ENCODE measurements at regions not wholly inside any gene's neighbourhood (a gene's known extent, or its start where the extent isn't known, plus 50 kb on each side); places are given as distances from the start of the nearest gene placed in this dataset.

GRCh38 chr6:14456941-14457340 is 339.4 kb downstream of the CD83 start:
- no peak overlapping the region for H3K4me3 ChIP-seq (ENCODE audit: insufficient read depth, low read length)
- H3K9me3 ChIP-seq (ENCODE audit: low read depth, low read length): no peaks in the 10 kb centered on the region
- H3K4me1 ChIP-seq (ENCODE audit: insufficient read depth, low read length): peaks cover 13% of the 10 kb centered on the region
- H3K4me2 ChIP-seq (ENCODE audit: insufficient read depth, low read length): no peak overlapping the region
- H2AFZ ChIP-seq (ENCODE audit: low read length): no peak overlapping the region
- H3K36me3 ChIP-seq (ENCODE audit: insufficient read depth, low read length): no peaks in the 10 kb centered on the region
- no peak overlapping the region for H3K27ac ChIP-seq (ENCODE audit: low read depth, low read length)
- no peak for TF ChIP-seq CTCF (IDR thresholded peaks at IDR 0.05; ENCODE audit: extremely low read depth, low read depth, low read length)
- H3K27me3 ChIP-seq (ENCODE audit: insufficient read depth, low read length): no peaks in the 10 kb centered on the region
- no peak for DNase-seq (ENCODE audit: insufficient read length, low spot score, missing footprints)
- no peaks in the 10 kb centered on the region for H3K79me2 ChIP-seq (ENCODE audit: insufficient read depth, low read length)
- H4K20me1 ChIP-seq (ENCODE audit: insufficient read depth, low read length): no peaks in the 10 kb centered on the region

- Histone ChIP-seq H3K27ac (ENCODE audit: low read depth, low read length) (no peak overlapping the region), H3K4me2 (ENCODE audit: insufficient read depth, low read length) (no peak overlapping the region), H3K4me3 (ENCODE audit: insufficient read depth, low read length) (no peak overlapping the region), H4K20me1 (ENCODE audit: insufficient read depth, low read length) (no peaks in the 10 kb centered on the region), H3K27me3 (ENCODE audit: insufficient read depth, low read length) (no peaks in the 10 kb centered on the region), H3K36me3 (ENCODE audit: insufficient read depth, low read length) (no peaks in the 10 kb centered on the region), H2AFZ (ENCODE audit: low read length) (no peak overlapping the region), H3K9me3 (ENCODE audit: low read depth, low read length) (no peaks in the 10 kb centered on the region), H3K4me1 (ENCODE audit: insufficient read depth, low read length) (peaks cover 14% of the 10 kb centered on the region), H3K79me2 (ENCODE audit: insufficient read depth, low read length) (no peaks in the 10 kb centered on the region)
- no peak for TF ChIP-seq CTCF (IDR thresholded peaks at IDR 0.05; ENCODE audit: extremely low read depth, low read depth, low read length)
- DNase-seq (ENCODE audit: insufficient read length, low spot score, missing footprints): peak; percentile 83
These were observed 341.2 kb downstream of the CD83 start for GRCh38 chr6:14458669-14459266.

- no peak for TF ChIP-seq CTCF (IDR thresholded peaks at IDR 0.05; ENCODE audit: extremely low read depth, low read depth, low read length)
- Histone ChIP-seq H3K36me3 (ENCODE audit: insufficient read depth, low read length) (no peaks in the 10 kb centered on the region), H2AFZ (ENCODE audit: low read length) (no peak overlapping the region), H3K79me2 (ENCODE audit: insufficient read depth, low read length) (no peaks in the 10 kb centered on the region), H4K20me1 (ENCODE audit: insufficient read depth, low read length) (no peaks in the 10 kb centered on the region), H3K9me3 (ENCODE audit: low read depth, low read length) (no peaks in the 10 kb centered on the region), H3K27me3 (ENCODE audit: insufficient read depth, low read length) (no peaks in the 10 kb centered on the region), H3K4me2 (ENCODE audit: insufficient read depth, low read length) (no peak overlapping the region), H3K4me1 (ENCODE audit: insufficient read depth, low read length) (peaks cover 19% of the 10 kb centered on the region), H3K27ac (ENCODE audit: low read depth, low read length) (no peak overlapping the region), H3K4me3 (ENCODE audit: insufficient read depth, low read length) (no peak overlapping the region)
- DNase-seq (ENCODE audit: insufficient read length, low spot score, missing footprints): no peak
These were observed 341.7 kb downstream of the CD83 start for GRCh38 chr6:14459315-14459714.

- Histone ChIP-seq H3K4me1 (ENCODE audit: insufficient read depth, low read length) (peaks cover 19% of the 10 kb centered on the region), H3K4me2 (ENCODE audit: insufficient read depth, low read length) (no peak overlapping the region), H3K36me3 (ENCODE audit: insufficient read depth, low read length) (no peaks in the 10 kb centered on the region), H2AFZ (ENCODE audit: low read length) (no peak overlapping the region), H3K9me3 (ENCODE audit: low read depth, low read length) (no peaks in the 10 kb centered on the region), H3K27me3 (ENCODE audit: insufficient read depth, low read length) (no peaks in the 10 kb centered on the region), H3K27ac (ENCODE audit: low read depth, low read length) (no peak overlapping the region), H4K20me1 (ENCODE audit: insufficient read depth, low read length) (no peaks in the 10 kb centered on the region), H3K4me3 (ENCODE audit: insufficient read depth, low read length) (no peak overlapping the region), H3K79me2 (ENCODE audit: insufficient read depth, low read length) (no peaks in the 10 kb centered on the region)
- no peak for TF ChIP-seq CTCF (IDR thresholded peaks at IDR 0.05; ENCODE audit: extremely low read depth, low read depth, low read length)
- no peak for DNase-seq (ENCODE audit: insufficient read length, low spot score, missing footprints)
These were observed 343.0 kb downstream of the CD83 start for GRCh38 chr6:14460556-14460955.
